ENCODE measurements at regions not wholly inside any gene's neighbourhood (a gene's known extent, or its start where the extent isn't known, plus 50 kb on each side); places are given as distances from the start of the nearest gene placed in this dataset.

GRCh38 chr13:50396001-50396400, 380.8 kb downstream of the KCNRG start:
- TF ChIP-seq CTCF (IDR thresholded peaks at IDR 0.05; ENCODE audit: low read depth, low read length) = no peak
- no peak for TF ChIP-seq MYC (IDR thresholded peaks at IDR 0.05; ENCODE audit: low read depth, low read length)
- no peak for TF ChIP-seq POLR2A (IDR thresholded peaks at IDR 0.05; ENCODE audit: extremely low read depth, insufficient read length)
- no peak for TF ChIP-seq MAX (IDR thresholded peaks at IDR 0.05; ENCODE audit: low read depth, low read length)
